SK-N-SH treated with all-trans-retinoic acid at 6 μM for 48 hours (cell line): ENCODE measurements at regions not wholly inside any gene's neighbourhood (a gene's known extent, or its start where the extent isn't known, plus 50 kb on each side); places are given as distances from the start of the nearest gene placed in this dataset.

Source experiments
- ATAC-seq: fragments of 200-7000 bp; cut with Tn5 transposase; 3 replicates; pipeline ENCODE4 v1.9.1; 2020; ENCODE audit warnings: mild to moderate bottlenecking, moderate library complexity
- ARNTL ChIP-seq: fragments of 450-650 bp; formaldehyde crosslinking; IDR thresholded peaks from 2 replicates; pipeline ENCODE4 v1.5.0; 2020; ENCODE audit warnings: low read depth, mild to moderate bottlenecking, moderate library complexity, borderline replicate concordance
- CREB5 ChIP-seq: fragments of 250-450 bp; sonication (Bioruptor Pico); IDR thresholded peaks from 2 replicates; pipeline ENCODE4 v1.5.1; 2020; ENCODE audit warnings: low read depth, mild to moderate bottlenecking, moderate library complexity
- CSDC2 ChIP-seq: fragments of 250-450 bp; sonication (Bioruptor Pico); IDR thresholded peaks from 2 replicates; pipeline ENCODE4 v1.5.0; 2020; ENCODE audit warnings: mild to moderate bottlenecking, moderate library complexity
- CSRNP3 ChIP-seq: fragments of 250-450 bp; sonication (Bioruptor Pico); IDR thresholded peaks from 2 replicates; pipeline ENCODE4 v1.5.1; 2021; ENCODE audit warnings: mild to moderate bottlenecking, moderate library complexity
- ESRRG ChIP-seq: fragments of 250-450 bp; sonication (Bioruptor Pico); IDR thresholded peaks from 2 replicates; pipeline ENCODE4 v1.6.1; 2021; ENCODE audit warnings: mild to moderate bottlenecking
- GLIS3 ChIP-seq: fragments of 250-450 bp; sonication (Bioruptor Pico); IDR thresholded peaks from 2 replicates; pipeline ENCODE4 v1.5.0; 2020; ENCODE audit warnings: mild to moderate bottlenecking, moderate library complexity
- ISL1 ChIP-seq: fragments of 250-450 bp; sonication (Bioruptor Pico); IDR thresholded peaks from 2 replicates; pipeline ENCODE4 v2.1.2; 2022; ENCODE audit warnings: mild to moderate bottlenecking, moderate library complexity
- OSR1 ChIP-seq: fragments of 250-450 bp; sonication (Bioruptor Pico); IDR thresholded peaks from 2 replicates; pipeline ENCODE4 v1.8.0; 2022; ENCODE audit warnings: moderate library complexity, mild to moderate bottlenecking, inconsistent platforms
- PATZ1 ChIP-seq: fragments of 250-450 bp; sonication (Bioruptor Pico); IDR thresholded peaks from 2 replicates; pipeline ENCODE4 v1.8.0; 2020; ENCODE audit warnings: mild to moderate bottlenecking, moderate library complexity, borderline replicate concordance
- POU6F1 ChIP-seq: fragments of 250-450 bp; sonication (Bioruptor Pico); IDR thresholded peaks from 2 replicates; pipeline ENCODE4 v1.8.0; 2021; ENCODE audit warnings: low read depth, mild to moderate bottlenecking, moderate library complexity, borderline replicate concordance
- PPARA ChIP-seq: fragments of 250-450 bp; sonication (Bioruptor Pico); IDR thresholded peaks from 2 replicates; pipeline ENCODE4 v1.5.0; 2020; ENCODE audit warnings: mild to moderate bottlenecking, borderline replicate concordance
- RARB ChIP-seq: fragments of 250-450 bp; sonication (Bioruptor Pico); IDR thresholded peaks from 2 replicates; pipeline ENCODE4 v1.8.0; 2021; ENCODE audit warnings: mild to moderate bottlenecking, moderate library complexity
- SNAI2 ChIP-seq: fragments of 250-450 bp; sonication (Bioruptor Pico); IDR thresholded peaks from 2 replicates; pipeline ENCODE4 v1.5.0; 2020; ENCODE audit warnings: mild to moderate bottlenecking, moderate library complexity
- TCF4 ChIP-seq: fragments of 250-450 bp; sonication (Bioruptor Pico); IDR thresholded peaks from 2 replicates; pipeline ENCODE4 v1.8.0; 2021; ENCODE audit warnings: mild to moderate bottlenecking, moderate library complexity, borderline replicate concordance
- TOX ChIP-seq: fragments of 250-450 bp; sonication (Bioruptor Pico); IDR thresholded peaks from 2 replicates; pipeline ENCODE4 v1.8.0; 2021; ENCODE audit warnings: mild to moderate bottlenecking, moderate library complexity, borderline replicate concordance
- TSHZ2 ChIP-seq: fragments of 250-450 bp; sonication (Bioruptor Pico); IDR thresholded peaks from 2 replicates; pipeline ENCODE4 v1.5.0; 2020; ENCODE audit warnings: mild to moderate bottlenecking, moderate library complexity
- ZC3H10 ChIP-seq: fragments of 250-450 bp; sonication (Bioruptor Pico); IDR thresholded peaks from 2 replicates; pipeline ENCODE4 v1.5.1; 2021; ENCODE audit warnings: mild to moderate bottlenecking, moderate library complexity
- ZFP3 ChIP-seq: fragments of 250-450 bp; sonication (Bioruptor Pico); IDR thresholded peaks from 2 replicates; pipeline ENCODE4 v1.5.0; 2020; ENCODE audit warnings: mild to moderate bottlenecking, moderate library complexity
- ZFP30 ChIP-seq: fragments of 450-650 bp; formaldehyde crosslinking; IDR thresholded peaks from 2 replicates; pipeline ENCODE4 v1.5.0; 2022; ENCODE audit warnings: mild to moderate bottlenecking, moderate library complexity
- ZNF565 ChIP-seq: fragments of 450-650 bp; formaldehyde crosslinking; conservative IDR thresholded peaks from 2 replicates; pipeline ENCODE4 v1.5.0; 2020; ENCODE audit warnings: low read depth, mild to moderate bottlenecking, moderate library complexity
- ZNF70 ChIP-seq: fragments of 450-650 bp; formaldehyde crosslinking; IDR thresholded peaks from 2 replicates; pipeline ENCODE4 v1.5.0; 2020; ENCODE audit warnings: mild to moderate bottlenecking, moderate library complexity
- ZNF8 ChIP-seq: fragments of 450-650 bp; formaldehyde crosslinking; IDR thresholded peaks from 2 replicates; pipeline ENCODE4 v1.5.0; 2020; ENCODE audit warnings: mild to moderate bottlenecking, moderate library complexity

GRCh38 chr5:87150630-87151029 is 117.1 kb upstream of the RASA1 start:
- ATAC-seq: peak; percentile 26
- TF ChIP-seq TOX (CRISPR knock-in tag): no peak
- TF ChIP-seq GLIS3 (CRISPR knock-in tag): no peak
- no peak for TF ChIP-seq ZFP30 (CRISPR knock-in tag)
- TF ChIP-seq ZFP3 (CRISPR knock-in tag): no peak
- TF ChIP-seq POU6F1: no peak
- TF ChIP-seq TCF4 (CRISPR knock-in tag): no peak
- TF ChIP-seq ESRRG (CRISPR knock-in tag): no peak
- no peak for TF ChIP-seq ZC3H10
- TF ChIP-seq PPARA (CRISPR knock-in tag): no peak
- no peak for TF ChIP-seq CREB5 (CRISPR knock-in tag)
- no peak for TF ChIP-seq SNAI2 (CRISPR knock-in tag)
- TF ChIP-seq ISL1 (CRISPR knock-in tag): no peak
- TF ChIP-seq ZNF70 (CRISPR knock-in tag): no peak

- no peak for TF ChIP-seq ZNF70 (CRISPR knock-in tag)
- TF ChIP-seq GLIS3 (CRISPR knock-in tag): no peak
- TF ChIP-seq CREB5 (CRISPR knock-in tag): no peak
- TF ChIP-seq TSHZ2 (CRISPR knock-in tag): no peak
- no peak for TF ChIP-seq PPARA (CRISPR knock-in tag)
- TF ChIP-seq CSRNP3: no peak
- TF ChIP-seq CSDC2 (CRISPR knock-in tag): no peak
- ATAC-seq: peak; percentile 91
Measured at GRCh38 chr5:87151547-87151946, 116.1 kb upstream of the RASA1 start.

GRCh38 chr5:87152886-87153285 is 114.8 kb upstream of the RASA1 start:
- ATAC-seq: no peak
- no peak for TF ChIP-seq ESRRG (CRISPR knock-in tag)
- TF ChIP-seq TOX (CRISPR knock-in tag): no peak
- no peak for TF ChIP-seq ZC3H10
- TF ChIP-seq ZNF8 (CRISPR knock-in tag): no peak
- TF ChIP-seq POU6F1: no peak
- TF ChIP-seq ZNF70 (CRISPR knock-in tag): no peak
- TF ChIP-seq PATZ1 (CRISPR knock-in tag): no peak
- no peak for TF ChIP-seq SNAI2 (CRISPR knock-in tag)
- no peak for TF ChIP-seq GLIS3 (CRISPR knock-in tag)
- TF ChIP-seq OSR1 (CRISPR knock-in tag): no peak
- TF ChIP-seq CREB5 (CRISPR knock-in tag): no peak
- TF ChIP-seq ZFP3 (CRISPR knock-in tag): no peak
- no peak for TF ChIP-seq RARB (CRISPR knock-in tag)
- no peak for TF ChIP-seq CSRNP3
- no peak for TF ChIP-seq CSDC2 (CRISPR knock-in tag)
- TF ChIP-seq PPARA (CRISPR knock-in tag): no peak
- TF ChIP-seq ZNF565: no peak
- no peak for TF ChIP-seq ARNTL
- TF ChIP-seq ZFP30 (CRISPR knock-in tag): no peak
